Central memory CD4-positive, alpha-beta T cell (primary cell): ENCODE measurements at regions not wholly inside any gene's neighbourhood (a gene's known extent, or its start where the extent isn't known, plus 50 kb on each side); places are given as distances from the start of the nearest gene placed in this dataset.
"Not testable (repeated sequence)": the region's sequence is repeated elsewhere in the genome, so short reads cannot be mapped to it uniquely, and the experiment has no call there.

ENCODE experiments used
- DNase-seq: peaks from one replicate; pipeline ENCODE4 v3.0.0; 2022

DNA sequence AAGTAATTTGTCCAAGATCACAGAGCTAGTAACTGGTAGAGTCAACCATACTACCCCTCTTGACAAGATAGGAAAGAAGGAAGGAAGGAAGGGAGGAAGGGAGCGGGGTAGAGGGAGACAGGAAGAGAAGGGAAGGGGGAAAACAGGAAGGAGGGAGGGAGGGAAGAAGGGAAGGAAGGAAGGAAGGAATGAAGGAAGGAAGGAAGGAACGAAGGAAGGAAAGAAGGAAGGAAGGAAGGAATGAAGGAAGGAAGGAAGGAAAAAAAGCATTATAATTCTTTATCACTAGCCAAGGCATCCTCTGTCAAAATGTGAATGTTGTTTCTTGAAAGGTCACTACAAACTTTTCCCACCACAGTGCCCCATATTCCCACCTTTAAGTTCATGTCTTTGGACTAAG, 223.6 kb downstream of the SHQ1 start:
- no peak for DNase-seq

DNA sequence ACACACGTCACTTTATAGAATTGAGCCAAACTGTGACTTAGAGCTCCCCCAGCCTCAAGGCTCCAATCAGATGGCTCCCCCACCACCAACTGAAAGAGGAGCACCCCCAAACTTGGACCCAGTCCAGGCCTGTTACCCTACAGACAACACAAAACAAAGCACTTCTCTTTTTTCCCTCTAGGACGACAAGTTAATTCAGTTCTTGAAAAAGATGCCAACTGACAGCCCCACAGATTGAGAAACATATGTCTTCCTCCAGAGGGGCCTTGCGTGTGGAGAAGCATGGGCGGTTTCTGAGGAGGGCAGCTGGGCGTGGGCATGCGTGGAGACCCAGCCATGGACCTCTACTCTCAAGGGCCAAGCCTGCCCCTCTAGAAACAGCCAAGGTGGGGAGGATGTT, 229.5 kb downstream of the SHQ1 start:
- DNase-seq: no peak

DNA sequence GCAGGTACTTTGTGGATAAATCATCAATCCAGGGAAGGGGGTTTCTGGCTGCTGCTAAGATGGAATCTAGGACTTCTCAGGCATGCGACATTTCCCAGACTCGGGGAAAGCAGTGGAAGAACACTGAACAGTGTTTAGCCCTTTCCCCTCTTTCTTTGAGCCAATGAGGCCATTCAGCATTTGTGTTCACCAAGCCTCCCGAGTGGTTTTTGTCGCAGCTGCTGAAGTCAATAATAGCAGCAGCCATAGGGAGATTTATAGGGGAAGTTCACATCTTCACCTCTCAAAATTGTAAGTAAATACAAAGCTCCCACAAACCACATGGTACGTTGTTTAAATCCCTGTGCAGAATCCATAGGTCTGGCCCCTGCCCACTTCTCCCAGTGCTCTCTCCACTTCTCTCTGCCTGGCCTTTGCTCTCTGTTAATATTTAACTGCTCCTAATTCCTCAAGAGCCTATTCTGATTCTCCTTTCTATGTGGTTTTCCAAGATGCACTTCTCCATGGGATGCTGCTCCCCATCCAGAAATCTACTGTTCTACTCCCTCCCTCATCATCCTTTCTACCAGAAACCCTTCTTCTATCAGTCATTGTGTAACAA, 230.7 kb downstream of the SHQ1 start:
- DNase-seq: no peak

DNA sequence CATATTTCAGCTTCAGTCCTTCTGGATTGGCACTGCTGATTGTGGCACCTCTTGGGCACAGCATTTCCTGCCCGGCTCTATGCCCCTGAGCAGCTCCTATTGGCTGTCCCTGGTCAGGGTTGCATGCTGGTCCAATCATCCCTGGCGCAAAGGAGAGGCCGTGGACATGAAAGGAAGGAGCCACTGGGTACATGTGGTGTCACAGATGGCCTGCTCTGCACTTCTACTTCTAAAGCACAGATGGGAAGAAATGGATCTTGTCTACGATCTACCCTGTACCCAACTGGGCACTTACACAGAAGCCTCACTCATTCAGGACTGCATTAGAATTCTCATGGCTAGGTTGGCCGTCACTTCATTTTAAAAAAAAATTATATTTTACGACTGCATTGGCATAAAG, 232.5 kb downstream of the SHQ1 start:
- no peak for DNase-seq

DNA sequence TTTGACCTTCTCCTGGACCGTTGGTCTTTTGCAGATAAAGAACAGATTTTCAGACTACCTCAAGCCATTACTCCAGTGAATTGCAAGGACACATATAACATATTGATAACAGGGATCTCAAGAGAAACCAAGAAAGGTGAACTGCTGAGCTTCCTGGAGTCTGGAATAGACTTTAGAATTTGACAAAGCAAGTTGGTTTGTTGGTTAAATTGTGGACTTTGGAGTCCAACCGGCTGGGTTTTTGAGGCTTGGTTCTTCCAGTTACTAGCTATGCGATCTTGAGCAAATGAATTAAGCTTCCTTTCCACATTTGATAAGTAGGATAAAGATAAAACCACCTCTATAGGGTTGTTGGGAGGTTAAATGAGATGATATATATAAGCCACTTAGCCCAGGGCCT, 233.1 kb downstream of the SHQ1 start:
- DNase-seq: no peak

DNA sequence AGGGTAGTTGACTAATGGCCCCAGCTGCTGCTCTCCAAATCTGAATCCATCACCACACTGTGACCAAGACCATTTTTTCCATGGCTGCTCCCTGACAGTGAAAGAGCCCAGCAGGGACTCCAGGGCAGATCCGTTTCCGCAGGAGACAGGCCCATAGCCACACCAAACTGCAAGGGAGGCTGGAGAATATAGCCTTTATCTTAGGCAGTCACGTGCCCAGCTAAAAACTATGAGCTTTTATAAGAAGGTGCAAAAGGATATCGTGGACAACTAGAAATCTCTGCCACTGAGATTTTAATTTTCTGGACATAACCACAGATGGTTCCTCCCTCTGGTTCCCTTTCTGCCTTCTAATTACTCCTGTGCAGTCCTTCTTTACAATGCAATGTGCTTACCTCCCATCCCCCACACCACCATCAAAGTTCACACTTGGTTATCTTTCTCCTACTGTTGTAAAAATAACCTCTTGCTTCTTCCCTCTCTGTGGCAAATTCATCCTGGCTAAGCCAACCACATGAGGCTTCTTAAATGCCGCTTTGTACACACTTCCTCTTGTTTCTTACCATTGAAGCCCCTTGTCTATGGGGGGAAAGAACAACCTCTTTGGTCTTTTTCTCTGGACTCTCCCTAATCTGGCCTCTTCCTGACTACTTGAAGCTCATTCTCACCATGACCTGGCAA, 233.7 kb downstream of the SHQ1 start:
- no peak for DNase-seq

DNA sequence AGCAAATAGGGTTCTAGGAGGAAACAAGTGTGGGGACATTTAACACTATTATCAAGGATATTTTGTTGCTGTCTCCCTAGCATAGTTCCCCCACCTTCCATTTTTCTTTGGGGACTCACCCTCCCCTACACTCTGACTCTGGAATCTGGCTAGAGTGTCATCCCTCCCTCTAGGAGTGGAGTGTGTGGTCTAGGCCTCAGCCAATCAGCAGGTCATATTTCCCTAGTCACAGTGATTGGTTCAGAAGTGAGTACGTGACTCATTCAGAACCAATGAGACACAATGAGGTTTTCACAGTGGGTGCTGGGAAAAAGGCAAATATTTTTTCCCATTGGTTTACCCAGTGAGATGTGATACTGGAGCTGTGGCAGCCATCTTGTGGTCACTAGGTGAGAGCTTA, 234.4 kb downstream of the SHQ1 start:
- no peak for DNase-seq

DNA sequence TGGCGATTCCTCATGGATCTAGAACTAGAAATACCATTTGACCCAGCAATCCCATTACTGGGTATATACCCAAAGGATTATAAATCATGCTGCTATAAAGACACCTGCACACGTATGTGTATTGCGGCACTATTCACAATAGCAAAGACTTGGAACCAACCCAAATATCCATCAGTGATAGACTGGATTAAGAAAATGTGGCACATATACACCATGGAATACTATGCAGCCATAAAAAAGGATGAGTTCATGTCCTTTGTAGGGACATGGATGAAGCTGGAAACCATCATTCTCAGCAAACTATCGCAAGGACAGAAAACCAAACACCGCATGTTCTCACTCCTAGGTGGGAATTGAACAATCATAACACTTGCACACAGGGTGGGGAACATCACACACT, 239.1 kb downstream of the SHQ1 start:
- not testable (repeated sequence) for DNase-seq

DNA sequence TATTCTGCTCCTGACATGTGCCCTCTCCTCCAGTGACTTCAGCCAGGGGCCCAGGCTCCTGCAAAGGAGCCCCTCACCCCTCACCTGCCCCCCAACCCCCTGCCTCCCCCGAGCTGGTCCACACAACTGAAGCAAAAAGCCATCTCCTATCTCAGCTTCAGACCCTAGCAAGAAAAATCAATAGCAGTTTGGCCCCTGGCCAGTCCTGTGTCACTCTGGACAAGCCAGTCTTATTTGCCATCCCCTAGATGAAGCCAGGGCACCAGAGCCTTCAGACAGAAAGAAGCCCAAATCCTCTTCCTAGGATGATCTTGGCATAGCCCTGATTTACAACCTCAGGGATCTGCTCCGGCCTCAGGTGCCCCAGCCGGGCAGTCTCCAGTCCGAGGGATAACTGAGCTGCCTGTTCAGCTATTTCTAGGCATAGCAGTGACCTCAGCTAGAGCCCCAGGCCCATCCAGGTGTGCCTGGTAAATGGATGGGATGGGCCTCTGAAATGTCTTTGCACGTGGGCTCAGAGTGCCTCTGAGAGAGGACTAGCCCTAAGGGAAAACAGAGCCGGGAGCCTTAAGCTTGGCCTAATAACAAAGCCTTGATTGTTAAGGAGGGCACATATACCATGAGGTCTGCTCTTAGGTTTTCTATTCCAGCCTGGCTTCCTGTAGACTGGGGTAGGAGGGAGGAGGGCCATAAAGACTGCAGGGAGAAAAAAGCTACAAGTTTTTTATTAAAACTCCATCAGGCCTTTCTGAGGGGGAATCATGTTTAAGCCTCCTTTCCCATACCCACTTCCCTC, 242.0 kb downstream of the SHQ1 start:
- no peak for DNase-seq

DNA sequence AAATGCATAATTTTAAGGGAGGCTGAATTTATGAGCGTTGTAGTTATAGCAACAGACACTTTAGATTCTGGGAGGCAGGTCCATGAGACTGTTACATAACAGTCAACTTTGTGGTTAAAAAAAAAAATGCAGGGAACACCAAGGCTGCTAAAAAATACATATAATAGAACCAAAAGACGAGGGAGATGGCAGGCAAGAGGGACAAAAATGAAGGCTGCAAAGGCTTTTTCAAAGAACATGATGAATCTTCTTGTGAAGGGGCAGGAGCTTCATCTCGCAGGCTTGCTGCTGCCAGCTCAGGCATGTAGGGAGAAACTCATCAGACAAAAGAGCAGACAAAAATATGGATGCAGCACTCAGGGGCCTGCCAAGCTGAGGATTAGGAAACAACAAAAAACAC, 243.9 kb downstream of the SHQ1 start:
- DNase-seq: no peak

DNA sequence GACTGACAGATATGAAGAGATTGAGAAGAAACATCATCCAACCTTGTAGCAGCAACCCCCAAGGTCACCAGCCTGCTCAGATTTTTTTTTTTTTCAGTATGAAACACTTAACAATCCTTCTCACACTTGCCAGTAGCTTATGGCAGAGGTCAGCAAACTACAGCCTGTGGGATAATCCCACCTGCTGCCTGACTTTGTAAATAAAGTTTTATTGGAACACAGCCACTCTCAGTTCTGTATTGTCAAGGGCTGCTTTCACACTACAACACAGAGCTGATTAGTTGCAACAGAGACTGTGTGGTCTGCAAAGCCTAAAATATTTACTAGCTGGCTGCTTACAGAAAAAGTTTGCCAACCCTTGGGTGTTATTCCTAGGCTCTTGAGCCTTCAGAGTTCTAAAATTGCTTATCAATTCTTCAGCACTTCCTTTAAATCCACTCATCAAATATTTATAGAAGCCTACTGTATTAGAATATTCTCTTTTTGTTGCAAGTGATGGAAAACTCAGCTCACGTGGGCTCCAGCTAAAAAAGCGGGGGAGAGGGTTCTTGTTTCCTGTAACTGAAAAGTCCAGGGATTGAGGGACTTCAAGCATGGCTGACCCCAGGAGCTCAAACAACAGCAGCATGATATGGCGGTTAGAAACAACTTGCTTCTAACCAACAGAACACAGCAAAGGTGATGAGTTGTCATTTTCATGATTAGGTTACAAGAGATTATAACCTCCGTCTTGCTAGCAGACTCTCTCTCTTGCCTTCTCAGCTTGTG, 246.1 kb downstream of the SHQ1 start:
- DNase-seq: no peak

DNA sequence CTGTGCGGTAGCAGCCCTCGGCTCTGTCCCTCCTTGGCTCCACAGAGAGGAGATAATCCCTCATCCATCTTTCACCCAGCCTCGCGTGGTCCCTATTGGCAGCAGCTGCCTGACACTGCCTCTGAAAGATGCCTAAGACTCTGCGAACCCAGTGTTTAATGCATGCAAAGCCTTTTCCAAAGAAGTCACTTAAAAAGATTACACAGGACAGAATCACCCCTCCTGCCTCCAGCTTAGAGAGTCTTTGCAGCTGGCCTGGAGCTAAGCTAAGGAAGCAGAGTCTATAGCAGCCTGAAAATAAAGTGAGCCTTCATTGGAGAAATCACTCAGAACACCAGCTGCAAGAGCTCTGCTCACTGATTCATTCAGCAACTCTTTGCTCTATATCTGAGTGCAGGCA, 247.2 kb downstream of the SHQ1 start:
- DNase-seq: no peak

DNA sequence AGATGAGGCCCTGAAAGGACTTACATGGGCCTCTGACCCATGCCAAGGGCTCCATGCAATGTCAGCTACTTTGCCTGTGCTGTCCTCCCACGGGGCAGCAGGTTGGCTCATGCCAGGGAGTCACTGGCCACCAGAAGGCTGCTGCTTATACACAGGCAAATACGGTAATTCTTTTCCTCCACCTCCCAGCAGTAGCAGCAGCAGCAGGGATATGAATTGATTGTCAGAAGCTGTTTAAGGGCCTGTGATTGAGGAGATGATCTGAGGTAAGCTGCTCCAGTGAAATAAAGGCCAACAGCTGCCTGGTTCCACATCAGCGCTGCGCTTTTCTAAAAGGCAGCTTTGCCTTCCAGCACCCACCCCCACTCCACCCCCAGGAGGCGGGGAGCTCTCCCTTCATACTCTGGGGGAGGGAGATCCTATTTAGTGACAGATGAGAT, 250.5 kb downstream of the SHQ1 start:
- DNase-seq: no peak

DNA sequence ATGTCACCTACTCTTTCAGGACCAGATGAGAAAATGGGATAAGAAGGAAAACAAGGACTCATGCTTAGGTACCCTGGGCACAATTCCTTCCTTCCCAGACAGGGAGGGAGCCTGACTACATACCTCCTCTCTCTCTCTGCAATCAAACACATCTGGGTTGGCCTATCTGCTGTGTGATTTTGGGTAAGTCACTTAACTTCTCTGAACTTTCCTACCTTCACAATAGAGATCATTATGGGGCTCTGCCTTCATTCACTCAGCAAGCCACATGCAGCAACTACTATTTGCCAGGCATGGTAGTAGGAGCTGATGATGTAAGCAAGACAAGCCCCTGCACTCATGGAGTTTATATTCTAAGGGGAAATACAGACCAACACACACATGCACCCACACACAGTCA, 251.2 kb downstream of the SHQ1 start:
- DNase-seq: no peak

DNA sequence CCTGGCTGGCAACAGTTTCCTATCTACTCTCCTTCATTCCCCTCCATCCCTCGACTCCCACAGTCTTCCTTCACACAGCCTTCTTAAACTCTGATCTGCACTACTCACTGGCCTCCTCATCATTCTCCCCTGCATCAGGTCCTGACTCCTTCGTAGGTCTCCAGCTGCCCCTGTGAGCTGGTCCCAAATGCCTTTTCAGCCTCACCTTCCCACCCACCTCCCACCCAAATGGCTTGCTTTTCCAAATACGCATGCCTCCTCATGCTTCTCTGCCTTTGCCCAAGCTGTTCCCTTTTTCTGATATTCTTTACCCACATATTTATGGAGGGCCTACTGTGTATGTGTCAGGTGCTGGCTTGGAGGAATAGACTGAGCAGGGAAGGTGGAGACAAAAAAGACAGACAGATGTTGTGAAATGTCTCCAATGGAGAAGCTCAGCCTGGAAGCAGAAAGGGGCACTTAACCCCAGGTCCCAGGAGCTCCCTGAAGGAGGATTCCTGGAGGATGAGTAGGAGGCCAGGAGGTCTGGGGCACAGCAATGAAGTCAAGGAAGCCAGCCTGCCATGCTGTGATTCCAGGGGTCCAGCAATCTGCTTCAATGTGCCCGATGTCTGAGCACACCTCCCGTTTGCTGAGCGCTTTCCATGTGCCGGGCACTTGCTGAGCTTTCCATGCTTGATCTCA, 252.2 kb downstream of the SHQ1 start:
- no peak for DNase-seq

DNA sequence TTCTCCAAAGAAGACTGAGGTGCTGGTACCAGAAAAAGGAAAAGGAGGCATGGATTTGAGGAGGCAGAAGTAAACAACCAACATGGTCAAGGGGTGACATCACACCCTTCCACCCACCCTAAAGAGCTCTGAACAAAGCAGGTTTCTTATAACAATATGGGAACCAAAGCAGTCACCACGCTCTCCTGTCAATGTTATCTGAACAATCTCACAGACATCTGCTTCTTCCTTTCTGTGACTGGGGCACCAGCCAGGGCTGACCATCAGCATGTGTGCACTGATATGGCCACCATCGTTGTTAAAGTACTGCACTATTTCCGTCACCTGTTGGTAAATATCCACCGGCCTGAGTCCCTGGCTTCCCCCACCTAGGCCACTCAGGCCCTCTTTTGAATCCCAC, 252.9 kb downstream of the SHQ1 start:
- DNase-seq: no peak

DNA sequence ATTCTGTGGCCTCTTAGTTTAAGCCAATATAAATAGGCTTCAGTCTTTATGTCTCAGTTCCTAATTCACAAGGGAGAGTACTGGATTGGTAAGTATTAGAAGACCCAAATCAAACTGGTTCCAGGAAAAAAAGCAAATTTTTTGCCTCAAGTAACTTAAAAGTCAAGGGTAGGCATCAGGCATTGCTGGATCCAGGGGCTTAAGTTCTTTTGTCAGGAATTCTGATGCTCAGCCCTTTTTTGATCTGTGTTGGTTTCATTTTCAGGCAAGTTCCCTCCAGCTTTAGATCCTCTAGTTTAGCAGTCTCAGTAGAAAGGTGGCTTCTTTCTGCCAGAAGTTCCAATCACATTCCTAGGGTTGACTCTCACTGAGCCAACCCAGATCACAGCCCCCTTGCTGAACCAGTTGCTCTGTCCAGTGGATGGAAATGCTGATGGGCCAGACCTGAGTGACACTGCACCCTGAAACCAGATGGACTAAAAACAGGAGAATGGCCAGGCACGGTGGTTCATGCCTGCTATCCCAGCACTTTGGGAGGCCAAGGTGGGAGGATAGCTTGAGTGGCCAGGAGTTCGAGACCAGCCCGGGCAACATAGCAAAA, 253.5 kb downstream of the SHQ1 start:
- DNase-seq: no peak

DNA sequence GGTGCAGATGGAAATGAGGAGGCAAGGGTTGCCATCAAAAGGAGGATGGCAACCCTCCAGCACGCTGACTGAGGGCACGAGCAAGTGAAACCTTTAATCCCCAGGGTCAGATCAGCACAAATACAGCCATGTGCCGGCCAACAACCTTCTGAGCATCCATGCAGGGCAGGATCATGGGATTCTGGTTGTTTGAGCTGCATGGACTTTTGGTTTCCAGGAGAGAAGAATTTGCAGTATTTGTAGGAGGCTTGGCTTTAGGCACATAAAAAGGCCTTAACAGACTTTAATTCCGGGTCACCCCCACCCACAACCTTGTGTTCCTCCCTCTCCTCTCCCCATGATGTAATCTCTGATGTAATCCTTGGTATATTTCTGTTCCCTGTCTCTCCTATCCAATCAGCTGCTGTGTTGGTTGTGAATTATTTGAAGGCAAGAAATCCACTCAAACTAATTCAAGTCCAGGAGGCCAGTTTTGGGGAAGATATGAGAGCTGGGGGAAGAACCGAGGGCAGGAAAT, 254.3 kb downstream of the SHQ1 start:
- DNase-seq: no peak

DNA sequence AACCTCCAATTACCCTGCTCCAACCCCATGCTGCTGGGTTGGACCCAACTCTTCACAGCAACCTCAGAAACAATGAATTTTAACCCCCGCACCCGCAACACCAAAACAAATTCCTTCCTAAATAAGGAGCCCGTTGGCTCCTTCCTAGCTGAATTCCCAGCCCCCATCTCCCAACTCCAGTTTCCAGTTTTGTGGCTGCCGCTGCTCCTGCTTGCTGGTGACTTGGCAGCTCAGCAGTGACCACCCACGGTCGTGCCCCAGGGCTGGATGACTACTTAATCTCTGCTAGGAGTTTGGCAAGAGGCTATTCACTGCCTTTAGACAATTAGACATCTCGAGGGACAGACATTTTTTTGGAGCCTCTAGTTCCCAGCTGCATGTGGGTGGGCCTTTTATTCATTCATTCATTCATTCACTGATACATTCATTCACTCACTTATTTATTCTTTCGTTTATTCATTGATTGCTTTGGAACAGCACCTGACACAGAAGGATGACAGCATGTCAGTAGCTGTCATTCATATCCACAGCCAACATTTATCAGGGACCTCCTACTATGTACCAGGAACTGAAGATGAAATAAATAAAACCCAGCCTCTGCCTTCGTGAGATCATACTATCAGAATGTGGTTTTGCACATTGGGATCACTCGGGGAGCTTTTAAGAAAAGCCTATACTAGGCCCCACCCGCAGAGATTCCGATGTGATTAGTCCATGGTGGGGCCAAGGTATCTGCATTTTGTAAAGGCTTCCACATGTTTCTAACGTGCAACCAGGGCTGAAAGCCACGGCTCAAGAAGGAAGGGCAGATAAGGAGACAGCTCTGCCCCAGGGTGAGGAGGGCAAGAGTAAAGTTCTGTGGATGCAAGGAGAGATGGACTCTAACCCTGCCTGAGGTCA, 256.5 kb downstream of the SHQ1 start:
- no peak for DNase-seq

DNA sequence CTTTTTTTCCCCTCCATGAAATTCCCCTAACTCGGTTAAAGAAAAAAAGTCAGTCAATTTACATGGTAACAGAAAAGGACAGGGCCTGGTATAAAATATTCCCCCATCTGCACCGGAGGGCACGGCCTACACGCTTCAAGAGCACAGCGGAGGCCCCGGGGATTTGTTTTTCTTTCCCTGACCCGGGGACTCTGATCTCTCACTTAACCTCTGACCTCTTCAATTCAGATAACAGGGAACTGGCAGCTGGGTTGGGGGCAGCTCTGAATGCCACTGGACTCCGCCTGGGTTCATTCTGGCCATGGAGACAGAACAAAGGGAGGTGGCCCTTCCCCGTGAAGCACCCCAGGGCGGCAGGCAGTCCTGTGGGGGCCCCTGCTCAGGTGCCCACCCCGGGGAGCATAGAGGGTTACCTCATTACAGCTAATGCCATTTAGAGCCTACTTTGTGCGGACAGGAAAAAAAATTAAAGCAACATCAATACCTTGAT, 257.5 kb downstream of the SHQ1 start:
- no peak for DNase-seq

DNA sequence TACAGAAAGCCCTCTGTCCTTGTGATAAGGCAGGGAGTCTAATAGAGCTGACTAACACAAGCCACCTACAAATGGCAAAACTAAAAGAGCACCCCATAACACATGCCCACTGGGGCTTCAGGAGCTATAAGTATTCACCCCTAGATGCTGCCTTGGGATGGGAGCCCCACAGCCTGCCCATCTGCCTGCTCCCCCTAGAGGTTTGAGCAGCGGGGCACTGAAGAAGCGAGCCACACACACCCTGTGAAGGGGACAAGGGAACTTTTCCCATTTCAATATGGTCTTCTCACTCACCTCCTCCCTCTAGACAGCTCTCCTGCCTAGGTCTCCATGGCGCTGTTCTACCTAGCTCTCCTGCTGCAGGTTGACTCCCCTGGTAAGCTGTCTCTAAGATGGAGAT, 261.0 kb downstream of the SHQ1 start:
- DNase-seq: no peak
